Right lung (tissue), 2 donors: ENCODE measurements at regions not wholly inside any gene's neighbourhood (a gene's known extent, or its start where the extent isn't known, plus 50 kb on each side); places are given as distances from the start of the nearest gene placed in this dataset.
A peak's percentile ranks its signal among the peaks of the same experiment; 100 is the strongest.
"Not testable (repeated sequence)": the region's sequence is repeated elsewhere in the genome, so short reads cannot be mapped to it uniquely, and the experiment has no call there.

Experiments
- DNase-seq, 2 donors: peaks; one replicate each; pipeline ENCODE4 v3.0.0-alpha.2; 2013

DNA sequence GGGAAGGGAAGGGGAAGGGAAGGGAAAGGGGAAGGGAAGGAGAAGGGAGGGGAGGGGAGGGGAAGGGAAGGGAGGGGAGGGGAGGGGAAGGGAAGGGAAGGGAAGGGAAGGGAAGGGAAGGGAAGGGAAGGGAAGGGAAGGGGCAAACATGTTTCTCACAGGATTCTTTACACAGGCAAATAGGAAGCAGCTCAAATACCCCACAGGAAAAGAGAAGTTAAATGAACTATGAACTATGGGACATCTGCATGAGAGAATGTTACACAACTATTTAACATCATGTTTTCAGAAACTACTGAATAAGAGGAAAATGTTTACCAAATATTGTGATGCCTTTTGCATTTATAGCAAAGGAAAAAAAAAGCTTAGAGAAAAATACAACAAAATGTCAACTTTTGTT, 125.4 kb upstream of the SLC30A5 start:
- no peak for DNase-seq

DNA sequence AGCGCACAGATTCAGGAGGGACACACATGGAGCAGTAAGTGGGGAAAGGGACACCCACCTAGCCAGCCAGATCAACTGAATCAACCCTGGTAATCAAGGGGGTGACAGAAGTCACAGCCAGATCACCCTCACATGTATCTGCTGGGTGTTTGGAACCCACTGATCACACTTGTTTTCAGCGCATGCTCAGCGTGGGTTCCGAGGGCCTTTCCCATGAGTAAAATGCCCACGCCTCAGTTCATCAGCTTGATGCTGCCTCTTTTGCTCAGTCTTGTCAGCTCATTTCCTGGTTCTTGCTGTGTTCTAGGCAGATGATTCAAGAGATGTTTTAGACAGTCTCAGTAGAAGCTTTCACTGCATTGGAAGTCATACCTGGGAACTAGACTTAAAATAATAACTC, 123.2 kb upstream of the SLC30A5 start:
- no peak for DNase-seq

DNA sequence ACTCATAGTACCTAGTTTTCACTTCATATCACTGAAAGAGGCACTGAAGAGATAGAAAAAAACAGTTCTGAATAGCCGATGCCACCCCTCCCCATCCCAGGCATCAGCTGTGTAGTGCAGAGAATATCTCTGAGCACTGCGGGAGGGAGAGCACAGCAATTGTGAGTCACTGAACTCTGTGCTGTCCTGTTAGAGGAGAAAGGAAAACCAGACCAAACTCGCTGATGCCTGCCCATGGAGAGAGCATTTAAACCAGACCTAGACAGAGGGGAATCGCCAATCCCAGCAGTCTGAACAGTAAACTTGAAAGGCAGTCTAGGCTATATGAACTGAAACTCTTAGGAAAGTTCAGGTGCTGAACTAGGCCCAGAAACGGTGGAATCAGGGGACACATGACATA, 120.1 kb upstream of the SLC30A5 start:
- no peak for DNase-seq

DNA sequence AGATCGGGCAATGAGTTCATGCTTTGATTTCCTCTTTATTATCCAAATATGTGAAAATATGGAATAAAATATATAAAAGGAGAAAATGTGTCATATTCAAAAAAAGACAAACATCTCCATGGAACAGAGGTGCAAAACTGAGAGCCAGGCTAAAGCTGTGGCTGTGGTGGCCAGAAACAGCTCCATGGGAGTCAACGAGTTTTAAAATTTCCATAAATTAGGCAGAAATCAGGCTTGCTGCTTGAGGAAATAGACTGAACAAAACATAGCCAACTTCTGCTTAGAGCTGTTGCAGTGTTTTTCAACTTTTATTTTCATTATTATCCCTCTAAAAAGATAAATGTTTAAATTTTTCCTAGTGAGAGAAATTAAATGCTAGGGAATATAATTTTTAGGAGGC, 110.8 kb upstream of the SLC30A5 start:
- DNase-seq, result no peak

DNA sequence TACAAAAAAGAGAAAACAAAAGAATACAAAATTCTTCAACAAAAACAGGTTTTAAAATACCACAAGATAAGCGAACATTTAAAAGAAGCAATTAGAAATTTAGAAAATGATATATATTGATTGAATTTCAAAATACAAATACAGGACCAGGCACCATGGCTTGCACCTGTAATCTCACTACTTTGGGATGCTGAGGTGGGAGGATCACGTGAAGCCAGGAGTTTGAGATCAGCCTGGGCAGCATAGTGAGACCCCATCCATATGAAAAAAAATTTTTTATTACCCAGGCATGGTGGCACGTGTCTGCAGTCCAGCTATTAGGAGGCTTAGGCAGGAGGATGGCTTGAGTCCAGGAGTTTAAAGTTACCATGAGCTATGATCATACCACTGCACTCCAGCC, 109.9 kb upstream of the SLC30A5 start:
- DNase-seq, result no peak

DNA sequence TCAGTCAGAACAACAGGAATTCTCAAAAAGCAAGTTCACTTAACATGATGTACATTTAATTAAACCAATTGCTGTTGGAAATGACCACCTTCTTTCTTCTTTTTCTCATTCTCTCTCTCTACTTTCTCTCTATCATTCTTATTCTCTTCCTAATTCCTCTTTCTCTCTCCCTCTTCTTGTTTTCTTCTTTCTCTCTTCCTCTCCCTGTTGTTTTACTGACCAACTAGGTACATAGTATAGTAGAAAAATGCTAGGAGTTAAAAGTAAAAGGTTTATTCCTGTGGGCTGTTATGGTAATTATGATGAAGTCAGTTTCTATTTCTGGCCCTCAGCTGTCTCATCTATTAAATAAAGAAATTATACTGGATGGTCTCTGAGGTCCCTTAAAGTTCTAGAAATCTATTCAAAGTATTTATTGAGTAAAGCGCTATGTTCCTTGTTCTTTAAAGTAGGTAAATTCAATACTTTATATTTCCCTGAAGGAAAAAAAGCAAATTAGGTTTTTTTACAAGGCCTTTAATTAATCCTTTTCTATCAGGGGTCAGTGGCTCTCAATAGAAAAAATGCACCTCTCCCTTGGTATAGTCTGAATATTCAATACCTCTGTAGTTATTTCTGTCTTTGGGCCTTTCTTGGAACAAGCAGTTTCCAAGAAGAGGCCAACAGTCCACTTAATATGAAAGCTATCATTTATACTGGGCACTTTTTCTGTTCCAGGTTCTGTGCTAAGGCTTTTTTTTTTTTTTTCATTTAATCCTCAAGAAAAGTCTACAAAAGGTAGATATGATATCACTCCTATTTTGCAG, 102.3 kb upstream of the SLC30A5 start:
- no peak for DNase-seq

DNA sequence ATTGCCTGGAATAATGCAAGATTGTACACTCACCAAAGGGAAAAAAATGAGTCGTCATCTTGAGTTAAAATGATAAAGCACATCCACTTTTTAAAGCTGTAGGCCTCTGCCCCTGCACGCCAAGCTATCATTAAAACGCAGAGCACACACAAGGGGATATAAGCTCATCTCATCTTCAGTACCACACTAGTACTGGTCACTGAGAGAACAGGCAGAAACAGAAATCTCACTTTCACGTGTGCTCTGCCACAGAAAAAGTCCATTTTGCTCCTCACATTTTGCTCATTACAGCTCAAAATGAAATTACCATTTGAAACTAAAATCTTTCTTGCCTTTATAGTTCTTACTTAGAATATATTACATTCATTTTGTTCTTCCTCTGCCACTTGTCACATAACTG, 99.2 kb upstream of the SLC30A5 start:
- DNase-seq, result no peak

DNA sequence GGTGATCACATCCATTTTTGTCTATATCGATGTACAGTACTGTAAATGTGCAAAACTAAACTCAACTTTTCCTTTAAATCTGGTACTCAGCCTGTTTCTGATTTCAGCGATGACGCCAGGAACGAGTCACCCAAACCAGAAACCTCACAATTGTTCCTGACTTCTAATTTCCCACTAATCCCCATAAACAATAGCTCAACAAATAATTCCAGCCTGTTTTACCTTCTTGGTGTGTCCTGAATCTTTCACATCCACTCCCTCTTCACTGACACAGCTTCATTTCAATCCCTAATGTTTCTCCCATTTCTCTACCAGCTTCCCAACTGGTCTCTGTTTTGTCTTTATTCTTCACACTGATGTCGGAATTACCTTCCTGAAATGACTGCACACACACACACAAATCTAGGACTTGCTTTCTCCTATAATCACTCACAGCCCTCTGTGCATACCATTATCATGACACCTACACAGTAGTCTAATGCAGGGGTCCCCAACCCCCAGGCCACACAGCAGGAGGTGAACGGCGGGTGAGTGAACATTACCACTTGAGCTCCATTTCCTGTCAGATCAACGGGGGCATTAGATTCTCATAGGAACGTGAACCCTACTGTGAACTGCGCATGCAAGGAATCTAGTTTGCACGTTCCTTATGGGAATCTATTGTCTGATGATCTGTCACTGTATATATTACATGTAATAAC, 97.8 kb upstream of the SLC30A5 start:
- no peak for DNase-seq

DNA sequence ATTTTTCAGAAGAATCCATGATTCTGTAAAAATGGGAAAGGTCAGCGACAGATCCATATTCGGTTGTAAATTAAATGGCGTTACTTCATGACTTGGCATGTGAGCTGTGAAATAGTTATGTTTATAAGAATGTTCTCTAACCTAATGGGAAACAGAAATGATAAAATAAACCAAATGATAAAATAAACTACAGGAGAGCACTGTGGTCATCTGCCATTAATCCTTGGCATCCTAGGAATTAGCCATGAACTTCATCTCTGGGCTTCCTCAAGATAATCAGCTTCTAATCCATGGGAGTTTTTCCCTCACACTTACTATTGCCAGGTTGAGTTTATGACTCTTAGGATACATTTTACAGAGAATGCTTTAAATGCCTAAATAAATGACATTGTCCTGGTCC, 94.6 kb upstream of the SLC30A5 start:
- no peak for DNase-seq

DNA sequence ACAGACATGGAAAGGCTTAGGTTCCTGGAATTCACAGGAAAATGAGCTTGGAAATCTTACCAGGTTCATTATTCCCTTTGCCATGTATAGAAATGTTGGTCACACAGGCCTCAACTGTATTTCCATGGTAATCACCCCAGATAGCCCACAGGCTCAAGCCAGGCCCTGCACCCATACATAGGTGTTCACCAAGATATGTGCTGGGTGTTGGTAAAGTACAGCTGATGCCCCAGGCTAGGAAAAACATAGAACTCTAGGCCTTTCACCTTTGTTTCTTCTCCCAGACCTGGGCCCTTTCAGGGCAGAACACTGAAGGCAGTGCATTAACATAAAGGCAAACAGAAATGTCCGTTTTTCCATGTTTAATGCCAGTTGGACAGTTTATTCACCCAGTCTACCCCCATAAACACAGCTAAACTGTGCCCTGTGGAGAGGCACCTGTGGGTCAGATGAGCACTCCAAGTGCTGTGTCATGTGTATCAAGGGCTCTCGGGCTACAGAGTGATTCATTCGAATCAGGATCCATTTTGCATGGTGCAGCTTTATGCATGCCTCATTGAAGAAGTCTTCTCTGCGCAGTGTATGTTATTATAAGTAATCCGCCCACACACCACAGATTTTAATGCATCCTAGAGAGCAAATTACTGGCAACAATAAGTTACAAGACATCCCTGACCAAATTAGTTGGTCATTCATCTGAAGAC, 93.4 kb upstream of the SLC30A5 start:
- DNase-seq, result no peak

DNA sequence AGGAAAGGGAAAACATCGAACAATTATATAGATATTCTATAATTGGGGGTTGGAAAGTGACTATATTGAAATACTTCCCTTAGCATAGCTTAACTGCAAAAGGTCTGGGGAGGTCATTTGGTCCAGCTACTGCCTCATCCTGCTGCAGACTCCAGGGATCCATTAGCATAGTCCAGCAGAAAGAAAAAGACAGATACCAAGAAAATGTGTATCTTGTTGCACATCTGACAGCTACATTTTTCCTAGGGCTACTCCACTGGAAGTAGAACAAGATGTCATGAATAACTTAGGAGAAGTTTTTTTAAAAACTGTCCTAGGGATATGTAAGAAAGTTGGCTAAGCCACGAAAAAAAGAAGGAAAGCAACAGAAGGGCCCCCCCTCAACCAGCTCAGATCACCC, 92.9 kb upstream of the SLC30A5 start:
- no peak for DNase-seq

DNA sequence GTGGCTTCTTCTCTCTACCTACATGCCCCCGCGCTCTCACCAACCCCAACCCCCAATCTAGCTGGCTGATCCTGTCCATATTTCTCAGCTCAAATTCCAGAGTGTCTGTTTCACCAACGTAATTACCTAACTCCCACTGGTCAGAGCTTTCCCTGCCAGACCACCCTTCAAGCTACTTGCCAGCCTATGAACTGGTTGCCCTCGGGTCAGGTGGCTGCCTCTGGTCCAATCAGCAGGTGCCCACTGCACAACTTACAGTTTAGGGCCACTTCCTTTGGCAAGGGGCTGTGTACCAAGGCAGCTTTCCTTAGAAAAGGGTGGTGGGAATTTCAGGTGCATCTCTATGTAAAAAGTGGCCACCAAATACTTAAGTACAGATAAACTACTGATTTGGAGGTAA, 92.2 kb upstream of the SLC30A5 start:
- DNase-seq, result no peak

DNA sequence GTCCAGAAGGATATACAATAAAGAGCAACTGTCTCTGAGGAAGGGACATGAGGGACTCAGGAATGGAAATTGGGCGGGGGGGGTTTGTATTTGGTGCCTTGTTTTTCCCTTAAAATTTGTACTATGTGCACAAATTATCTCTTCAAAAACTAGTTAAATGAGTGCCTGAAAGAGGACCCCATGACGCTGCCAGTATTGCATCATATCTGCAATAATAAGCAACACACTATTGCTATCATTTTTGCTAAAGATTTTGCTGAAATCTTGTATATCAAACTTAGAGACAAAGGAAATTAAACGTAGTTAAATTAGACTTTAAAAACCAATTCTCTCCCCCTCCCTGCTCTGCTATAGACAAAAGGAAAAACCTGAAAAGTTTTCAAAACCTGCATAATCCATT, 89.7 kb upstream of the SLC30A5 start:
- no peak for DNase-seq

DNA sequence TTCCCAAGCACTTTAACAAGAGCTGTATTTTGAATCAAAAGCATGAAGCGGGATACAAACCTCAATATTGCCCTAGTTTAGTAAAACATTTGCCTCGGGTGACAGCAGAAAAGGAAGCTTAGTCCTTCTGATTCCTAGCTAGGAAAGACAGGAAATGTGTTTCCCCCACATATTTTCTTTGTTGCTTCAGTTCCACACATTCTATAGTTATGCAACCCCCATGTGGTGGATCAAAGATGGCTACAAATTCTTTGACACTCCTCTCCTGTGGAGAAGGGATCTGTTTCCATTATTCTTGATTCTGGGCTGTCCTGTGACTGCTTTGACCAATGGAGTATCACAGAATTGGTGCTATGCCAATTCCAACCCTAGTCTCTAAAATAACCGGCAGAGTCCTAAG, 89.1 kb upstream of the SLC30A5 start:
- no peak for DNase-seq

DNA sequence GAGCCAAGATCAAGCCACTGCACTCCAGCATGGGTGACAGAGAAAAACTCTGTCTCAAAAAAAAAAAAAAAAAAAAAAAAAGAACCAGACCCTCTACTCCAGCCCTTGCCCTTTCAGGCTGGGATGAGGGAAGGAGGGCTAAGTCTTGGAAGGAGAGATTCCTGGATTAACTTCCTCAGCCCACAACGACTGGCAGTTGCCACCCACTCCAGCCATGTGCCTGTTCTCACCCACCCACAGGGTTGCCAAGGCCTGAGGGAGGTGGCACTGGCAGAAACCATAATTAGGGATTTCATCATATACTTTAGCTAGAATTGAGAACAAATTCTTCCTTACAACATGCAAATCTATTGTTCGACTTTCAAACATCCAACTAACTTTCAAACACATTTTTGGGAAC, 87.8 kb upstream of the SLC30A5 start:
- no peak for DNase-seq

DNA sequence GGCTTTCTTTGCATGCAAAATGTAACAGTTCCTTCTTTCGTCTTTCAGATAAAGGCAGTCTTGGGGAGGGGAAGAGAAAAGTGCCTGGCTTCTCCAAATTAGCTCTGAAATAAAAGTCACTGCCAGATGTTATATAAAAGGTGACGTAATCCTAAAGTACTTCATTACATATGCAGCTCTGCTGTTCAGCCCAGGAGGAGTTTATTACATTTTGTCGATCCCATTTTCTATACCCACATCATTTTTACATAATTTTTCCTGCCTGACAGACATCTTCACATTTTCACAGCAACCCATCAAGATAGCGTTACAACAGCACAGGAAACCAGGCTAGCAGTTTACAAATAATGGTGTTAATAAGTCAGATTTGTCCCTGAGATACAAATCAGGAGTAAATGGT, 86.7 kb upstream of the SLC30A5 start:
- DNase-seq, result peak in 1 of 2 donors; percentile 34

DNA sequence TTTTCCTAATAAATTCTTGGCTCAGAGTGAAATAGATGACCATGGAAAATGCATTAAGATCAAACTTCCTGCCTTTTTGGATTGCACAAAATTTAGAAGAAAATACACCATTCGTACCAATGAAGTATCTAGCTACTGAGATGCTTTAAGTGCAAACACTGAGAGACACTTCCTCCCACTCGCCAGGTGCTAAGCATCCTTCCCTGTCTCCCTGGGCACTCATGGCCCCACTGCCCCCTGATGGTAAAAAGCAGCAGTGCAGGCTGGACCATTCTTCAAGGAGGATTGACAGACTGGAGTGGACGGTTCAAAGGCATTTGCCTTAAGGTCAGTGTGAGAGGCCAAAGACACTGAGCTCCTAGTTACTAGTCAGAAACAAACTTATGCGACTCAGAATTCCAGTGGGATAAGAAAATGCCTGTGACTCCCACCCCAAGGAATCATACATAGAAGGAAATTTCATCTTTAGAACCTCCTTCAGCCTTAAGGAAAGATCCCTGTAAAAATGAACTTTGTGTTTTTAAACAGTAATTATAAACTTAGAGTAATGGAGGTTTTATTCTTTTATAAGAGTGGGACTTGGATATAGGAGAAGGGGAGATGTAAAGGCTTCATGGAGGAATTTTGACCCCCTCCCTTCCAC, 86.0 kb upstream of the SLC30A5 start:
- peak in 1 of 2 donors; percentile 25 for DNase-seq

DNA sequence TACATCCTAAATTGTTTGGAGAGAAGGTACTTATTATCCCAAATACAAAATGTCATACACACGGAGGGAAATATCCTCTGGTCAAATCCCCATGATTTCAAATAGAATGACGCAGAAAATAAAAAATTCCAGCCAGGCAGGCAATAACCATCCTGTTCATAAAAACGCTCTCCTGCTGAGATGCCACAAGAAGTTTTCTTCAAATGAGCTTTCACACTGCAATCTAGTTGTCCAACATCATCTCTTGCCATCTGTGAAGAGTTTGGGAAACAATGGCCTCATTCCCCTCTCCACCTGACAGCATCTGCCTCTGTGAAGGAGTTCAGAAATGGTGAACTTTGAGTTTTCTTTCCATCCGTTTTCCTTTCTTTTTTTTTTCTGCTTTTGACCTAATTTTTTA, 83.3 kb upstream of the SLC30A5 start:
- DNase-seq, result no peak

DNA sequence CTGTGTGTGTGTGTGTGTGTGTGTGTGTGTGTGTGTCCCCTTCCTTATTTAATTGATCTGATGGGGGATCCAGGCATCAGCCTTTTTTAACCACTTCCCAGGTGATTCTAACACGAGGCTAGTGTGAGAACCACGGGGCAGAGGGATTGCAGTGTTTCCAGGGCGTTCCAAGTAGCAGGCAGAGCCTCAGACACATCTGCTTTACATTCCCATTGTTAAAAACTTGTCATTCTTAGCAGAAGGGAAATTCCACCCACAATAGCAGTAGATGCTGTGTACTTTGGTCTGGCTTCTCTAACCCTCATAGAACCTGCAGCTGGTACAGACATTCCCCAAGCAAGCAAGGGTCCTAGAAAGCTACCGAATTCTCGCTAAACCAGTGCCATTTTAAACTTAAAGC, 81.9 kb upstream of the SLC30A5 start:
- no peak for DNase-seq

DNA sequence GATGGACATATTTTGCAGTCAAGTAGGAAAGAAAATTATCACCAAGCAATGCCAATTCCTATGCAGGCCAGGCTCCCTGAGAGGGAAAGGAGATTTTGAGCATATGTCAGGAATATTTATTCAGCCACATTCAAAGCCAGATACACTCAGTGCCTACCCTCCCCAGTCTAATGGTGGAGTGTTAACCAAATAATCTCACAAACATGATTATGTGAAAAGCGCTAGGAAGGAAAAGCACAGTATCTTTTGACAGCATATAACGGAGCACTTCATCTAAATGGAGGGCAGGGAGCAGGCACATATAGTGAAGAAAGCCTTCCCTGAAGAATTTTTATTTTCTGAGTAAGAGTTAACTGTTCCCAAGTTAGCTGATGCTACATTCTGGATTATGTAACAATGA, 80.3 kb upstream of the SLC30A5 start:
- no peak for DNase-seq

DNA sequence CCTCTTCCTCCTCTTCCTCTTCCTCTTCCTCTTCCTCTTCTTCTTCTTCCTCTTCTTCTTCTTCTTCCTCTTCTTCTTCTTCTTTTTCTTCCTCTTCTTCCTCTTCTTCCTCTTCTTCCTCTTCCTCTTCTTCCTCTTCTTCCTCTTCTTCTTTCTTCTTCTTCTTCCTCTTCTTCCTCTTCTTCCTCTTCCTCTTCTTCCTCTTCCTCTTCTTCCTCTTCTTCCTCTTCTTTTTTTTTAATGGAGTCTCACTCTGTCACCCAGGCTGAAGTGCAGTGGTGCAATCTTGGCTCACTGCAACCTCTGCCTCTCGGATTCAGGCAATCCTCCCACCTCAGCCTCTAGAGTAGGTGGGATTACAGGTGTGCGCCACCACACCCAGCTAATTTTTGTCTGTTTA, 79.8 kb upstream of the SLC30A5 start:
- DNase-seq, result not testable (repeated sequence)

DNA sequence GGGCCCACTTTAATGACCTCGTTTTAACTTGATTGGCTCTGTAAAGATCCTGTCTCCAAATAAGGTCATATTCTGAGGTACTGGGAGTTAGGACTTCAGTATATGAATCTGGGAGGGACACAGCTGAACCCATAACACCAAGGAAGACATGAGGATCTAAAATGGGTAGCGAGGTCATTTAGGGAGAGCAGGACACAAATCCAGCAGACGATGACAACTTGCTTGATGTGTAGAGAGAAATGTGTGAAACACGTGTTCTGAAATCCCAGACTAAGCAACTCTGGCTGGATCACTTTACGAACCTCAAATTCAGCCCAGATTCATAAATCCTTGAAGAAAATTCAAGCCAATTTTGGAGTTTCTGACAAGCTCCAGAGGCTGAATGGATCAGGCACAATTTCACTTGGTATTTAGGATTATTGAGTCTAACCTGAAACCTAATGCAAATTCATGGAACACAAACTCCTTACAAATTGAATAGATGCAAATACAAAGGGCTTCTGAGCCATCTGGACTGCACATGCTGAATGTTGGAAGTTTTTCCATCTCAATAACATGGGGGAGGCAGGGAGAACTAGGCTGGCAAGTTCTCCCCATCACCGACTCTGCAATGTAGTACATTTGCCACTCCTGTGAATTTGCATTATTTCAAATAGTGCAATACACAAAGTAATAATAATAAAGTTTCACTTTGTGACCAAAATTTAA, 74.0 kb upstream of the SLC30A5 start:
- no peak for DNase-seq
